BLaER1 (cell line): ENCODE measurements at regions not wholly inside any gene's neighbourhood (a gene's known extent, or its start where the extent isn't known, plus 50 kb on each side); places are given as distances from the start of the nearest gene placed in this dataset.

Source experiments
- H3K27ac ChIP-seq: shearing (Covaris generic); formaldehyde crosslinking; 2 replicates; pipeline ENCODE4 v1.8.1; 2022
- H3K27me3 ChIP-seq: shearing (Covaris generic); formaldehyde crosslinking; 2 replicates; pipeline ENCODE4 v1.8.1; 2022
- H3K36me3 ChIP-seq: shearing (Covaris generic); formaldehyde crosslinking; 2 replicates; pipeline ENCODE4 v1.8.1; 2022
- H3K4me1 ChIP-seq: shearing (Covaris generic); formaldehyde crosslinking; 2 replicates; pipeline ENCODE4 v1.8.1; 2022
- H3K4me2 ChIP-seq: shearing (Covaris generic); formaldehyde crosslinking; 2 replicates; pipeline ENCODE4 v1.8.1; 2022
- H3K4me3 ChIP-seq: shearing (Covaris generic); formaldehyde crosslinking; 2 replicates; pipeline ENCODE4 v1.8.1; 2022
- H3K9ac ChIP-seq: shearing (Covaris generic); formaldehyde crosslinking; 2 replicates; pipeline ENCODE4 v1.8.1; 2022
- H3K9me3 ChIP-seq: shearing (Covaris generic); formaldehyde crosslinking; 2 replicates; pipeline ENCODE4 v1.8.1; 2022
- H4K20me1 ChIP-seq: shearing (Covaris generic); formaldehyde crosslinking; 2 replicates; pipeline ENCODE4 v1.8.1; 2022
- Cebpa-rat ChIP-seq: shearing (Covaris generic); IDR thresholded peaks from 2 replicates; pipeline ENCODE4 v1.8.1; 2022

- no peaks in the 10 kb centered on the region for H3K27me3 ChIP-seq
- no peak overlapping the region for H3K4me2 ChIP-seq
- no peak overlapping the region for H3K27ac ChIP-seq
These were observed 220.9 kb downstream of the CBLN1 start for GRCh38 chr16:49060728-49061127.

GRCh38 chr16:49058382-49058781 lies 223.3 kb downstream of the CBLN1 start:
- Histone ChIP-seq H3K4me3 (no peak overlapping the region), H3K27ac (no peak overlapping the region), H4K20me1 (no peaks in the 10 kb centered on the region), H3K4me1 (peaks cover 26% of the 10 kb centered on the region), H3K36me3 (no peaks in the 10 kb centered on the region), H3K9ac (no peak overlapping the region), H3K9me3 (no peaks in the 10 kb centered on the region), H3K4me2 (no peak overlapping the region), H3K27me3 (no peaks in the 10 kb centered on the region)
- no peak for TF ChIP-seq Cebpa-rat

More at GRCh38 chr16:49060728-49061127, 220.9 kb downstream of the CBLN1 start:
- Histone ChIP-seq H4K20me1 (no peaks in the 10 kb centered on the region), H3K9me3 (no peaks in the 10 kb centered on the region), H3K9ac (no peak overlapping the region), H3K4me3 (no peak overlapping the region), H3K36me3 (no peaks in the 10 kb centered on the region), H3K4me1 (peaks cover 41% of the 10 kb centered on the region)
- TF ChIP-seq Cebpa-rat = no peak

GRCh38 chr16:49057936-49058335 lies 223.7 kb downstream of the CBLN1 start:
- no peak for TF ChIP-seq Cebpa-rat
- Histone ChIP-seq H4K20me1 (no peaks in the 10 kb centered on the region), H3K27ac (no peak overlapping the region), H3K4me3 (no peak overlapping the region), H3K36me3 (no peaks in the 10 kb centered on the region), H3K9me3 (no peaks in the 10 kb centered on the region), H3K4me2 (0 out of 2 replicates have a peak overlapping the region, but pooled peaks have one; percentile 77), H3K4me1 (peaks cover 25% of the 10 kb centered on the region), H3K9ac (no peak overlapping the region), H3K27me3 (no peaks in the 10 kb centered on the region)

- Histone ChIP-seq H3K9me3 (no peaks in the 10 kb centered on the region), H3K27ac (no peak overlapping the region), H3K27me3 (no peaks in the 10 kb centered on the region), H3K9ac (no peak overlapping the region), H3K4me3 (no peak overlapping the region), H3K4me2 (peak overlapping the region; percentile 77), H3K4me1 (peaks cover 25% of the 10 kb centered on the region), H3K36me3 (no peaks in the 10 kb centered on the region), H4K20me1 (no peaks in the 10 kb centered on the region)
- no peak for TF ChIP-seq Cebpa-rat
These were observed 224.2 kb downstream of the CBLN1 start for GRCh38 chr16:49057391-49057790.

GRCh38 chr16:49056546-49056945 lies 225.1 kb downstream of the CBLN1 start:
- Histone ChIP-seq H3K4me3 (no peak overlapping the region), H3K27me3 (no peaks in the 10 kb centered on the region), H3K9me3 (no peaks in the 10 kb centered on the region), H4K20me1 (no peaks in the 10 kb centered on the region), H3K4me1 (peaks cover 25% of the 10 kb centered on the region), H3K27ac (peak overlapping the region; percentile 42; the same call in 1 of the 2 replicates), H3K36me3 (no peaks in the 10 kb centered on the region), H3K9ac (no peak overlapping the region), H3K4me2 (peak overlapping the region; percentile 77)
- TF ChIP-seq Cebpa-rat = no peak

GRCh38 chr16:49055824-49056545 lies 225.7 kb downstream of the CBLN1 start:
- Histone ChIP-seq H3K27me3 (no peaks in the 10 kb centered on the region), H3K36me3 (no peaks in the 10 kb centered on the region), H4K20me1 (no peaks in the 10 kb centered on the region), H3K9me3 (no peaks in the 10 kb centered on the region), H3K4me1 (peaks cover 25% of the 10 kb centered on the region), H3K4me2 (peak overlapping the region; percentile 77), H3K4me3 (no peak overlapping the region), H3K27ac (peak overlapping the region; percentile 42; the same call in 1 of the 2 replicates), H3K9ac (no peak overlapping the region)
- TF ChIP-seq Cebpa-rat = no peak

- Histone ChIP-seq H3K9ac (no peak overlapping the region), H3K4me3 (no peak overlapping the region), H3K4me2 (peak overlapping the region; percentile 77; the same call in 1 of the 2 replicates), H4K20me1 (no peaks in the 10 kb centered on the region), H3K27me3 (no peaks in the 10 kb centered on the region), H3K36me3 (no peaks in the 10 kb centered on the region), H3K9me3 (no peaks in the 10 kb centered on the region), H3K27ac (no peak overlapping the region), H3K4me1 (peaks cover 25% of the 10 kb centered on the region)
- TF ChIP-seq Cebpa-rat = no peak
These were observed 226.3 kb downstream of the CBLN1 start for GRCh38 chr16:49055291-49055690.

GRCh38 chr16:49054606-49055005 lies 227.0 kb downstream of the CBLN1 start:
- no peaks in the 10 kb centered on the region for H4K20me1 ChIP-seq
- H3K27me3 ChIP-seq = no peaks in the 10 kb centered on the region
- H3K4me3 ChIP-seq = no peak overlapping the region
- no peak overlapping the region for H3K27ac ChIP-seq
- no peaks in the 10 kb centered on the region for H3K9me3 ChIP-seq
- H3K4me1 ChIP-seq = peaks cover 25% of the 10 kb centered on the region
- H3K4me2 ChIP-seq = no peak overlapping the region
- TF ChIP-seq Cebpa-rat = no peak
- no peak overlapping the region for H3K9ac ChIP-seq
- no peaks in the 10 kb centered on the region for H3K36me3 ChIP-seq

- Histone ChIP-seq H3K9me3 (no peaks in the 10 kb centered on the region), H3K9ac (no peak overlapping the region), H3K27ac (no peak overlapping the region), H4K20me1 (no peaks in the 10 kb centered on the region), H3K36me3 (no peaks in the 10 kb centered on the region), H3K4me1 (peaks cover 25% of the 10 kb centered on the region), H3K4me3 (no peak overlapping the region), H3K4me2 (no peak overlapping the region), H3K27me3 (no peaks in the 10 kb centered on the region)
- TF ChIP-seq Cebpa-rat = no peak
These were observed 228.8 kb downstream of the CBLN1 start for GRCh38 chr16:49052846-49053245.

DNA sequence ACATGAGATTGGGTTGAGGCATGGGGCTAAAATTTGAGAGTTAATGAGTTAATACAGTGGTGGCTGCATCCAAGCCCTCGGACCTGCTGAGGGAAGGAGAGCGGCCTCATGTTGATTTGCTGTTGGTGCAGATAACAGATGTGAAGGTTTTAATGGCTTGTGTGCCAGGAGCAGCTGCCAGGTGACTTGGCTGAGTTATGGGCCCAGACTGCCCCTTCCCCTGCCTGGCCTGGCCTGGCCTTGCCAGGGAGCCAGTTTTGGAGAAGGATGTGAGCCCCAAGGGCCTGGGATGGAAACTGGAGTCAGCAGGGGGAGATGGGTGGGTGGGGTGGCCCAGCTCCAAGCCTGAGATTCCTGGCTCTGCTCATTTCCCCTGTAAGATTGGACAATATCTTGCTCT lies 230.1 kb downstream of the CBLN1 start:
- H3K36me3 ChIP-seq = no peaks in the 10 kb centered on the region
- H3K9ac ChIP-seq = no peak overlapping the region
- H3K27me3 ChIP-seq = no peaks in the 10 kb centered on the region
- H3K4me1 ChIP-seq = peaks cover 12% of the 10 kb centered on the region
- H4K20me1 ChIP-seq = no peaks in the 10 kb centered on the region
- no peak for TF ChIP-seq Cebpa-rat
- H3K27ac ChIP-seq = no peak overlapping the region
- H3K4me2 ChIP-seq = no peak overlapping the region
- H3K9me3 ChIP-seq = no peaks in the 10 kb centered on the region
- H3K4me3 ChIP-seq = no peak overlapping the region

DNA sequence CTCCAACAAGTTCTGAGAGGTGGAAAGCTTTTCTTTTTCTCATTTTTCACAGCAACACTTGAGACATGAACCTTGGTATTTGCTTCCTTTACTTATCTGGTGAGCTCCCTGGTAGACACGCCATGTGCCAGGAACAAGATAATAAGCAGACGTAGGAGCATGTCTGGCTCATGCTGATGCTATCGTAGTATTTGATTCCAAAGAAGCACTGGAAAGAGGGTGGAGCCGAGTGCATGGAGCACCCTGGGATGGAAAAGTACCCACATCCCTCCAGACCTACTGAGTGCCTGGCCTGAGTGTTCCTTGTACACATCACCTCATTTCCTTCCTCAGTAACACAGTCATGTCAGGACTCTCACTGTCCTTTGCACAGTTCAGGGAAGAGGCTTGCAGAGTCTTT lies 231.0 kb downstream of the CBLN1 start:
- peaks cover 2% of the 10 kb centered on the region for H3K4me1 ChIP-seq
- TF ChIP-seq Cebpa-rat = no peak
- no peaks in the 10 kb centered on the region for H4K20me1 ChIP-seq
- no peak overlapping the region for H3K4me3 ChIP-seq
- H3K9ac ChIP-seq = no peak overlapping the region
- H3K36me3 ChIP-seq = no peaks in the 10 kb centered on the region
- H3K27me3 ChIP-seq = no peaks in the 10 kb centered on the region
- no peak overlapping the region for H3K4me2 ChIP-seq
- no peak overlapping the region for H3K27ac ChIP-seq
- no peaks in the 10 kb centered on the region for H3K9me3 ChIP-seq
